LNCAP (cell line): ENCODE measurements at regions not wholly inside any gene's neighbourhood (a gene's known extent, or its start where the extent isn't known, plus 50 kb on each side); places are given as distances from the start of the nearest gene placed in this dataset.

ENCODE experiments used
- TF ChIP-seq, protein P1 (sequence below): fragments of 450-650 bp; IDR thresholded peaks from 2 replicates; pipeline ENCODE4 v1.5.1; 2017; ENCODE audit warnings: mild to moderate bottlenecking

DNA sequence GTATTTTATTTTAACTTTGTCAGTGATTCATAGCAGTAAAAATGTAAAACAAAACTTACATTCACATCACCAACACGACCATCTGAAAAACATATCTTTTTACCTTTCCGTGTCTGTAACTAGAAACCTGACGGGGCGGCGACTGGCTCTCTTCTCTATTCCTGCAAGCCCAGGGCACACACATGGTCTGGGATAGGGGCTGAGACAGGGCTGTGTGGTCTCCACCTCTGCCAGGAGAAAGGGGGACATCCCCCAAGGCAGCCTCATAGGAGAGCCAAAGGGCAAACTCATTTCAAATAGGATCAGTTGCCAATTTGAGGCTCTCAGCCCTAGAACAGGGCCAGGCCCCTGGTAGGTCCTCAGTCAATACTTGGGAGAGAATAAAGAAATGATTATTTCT is 359.4 kb downstream of the TCERG1L start:
- TF ChIP-seq, protein P1, sequence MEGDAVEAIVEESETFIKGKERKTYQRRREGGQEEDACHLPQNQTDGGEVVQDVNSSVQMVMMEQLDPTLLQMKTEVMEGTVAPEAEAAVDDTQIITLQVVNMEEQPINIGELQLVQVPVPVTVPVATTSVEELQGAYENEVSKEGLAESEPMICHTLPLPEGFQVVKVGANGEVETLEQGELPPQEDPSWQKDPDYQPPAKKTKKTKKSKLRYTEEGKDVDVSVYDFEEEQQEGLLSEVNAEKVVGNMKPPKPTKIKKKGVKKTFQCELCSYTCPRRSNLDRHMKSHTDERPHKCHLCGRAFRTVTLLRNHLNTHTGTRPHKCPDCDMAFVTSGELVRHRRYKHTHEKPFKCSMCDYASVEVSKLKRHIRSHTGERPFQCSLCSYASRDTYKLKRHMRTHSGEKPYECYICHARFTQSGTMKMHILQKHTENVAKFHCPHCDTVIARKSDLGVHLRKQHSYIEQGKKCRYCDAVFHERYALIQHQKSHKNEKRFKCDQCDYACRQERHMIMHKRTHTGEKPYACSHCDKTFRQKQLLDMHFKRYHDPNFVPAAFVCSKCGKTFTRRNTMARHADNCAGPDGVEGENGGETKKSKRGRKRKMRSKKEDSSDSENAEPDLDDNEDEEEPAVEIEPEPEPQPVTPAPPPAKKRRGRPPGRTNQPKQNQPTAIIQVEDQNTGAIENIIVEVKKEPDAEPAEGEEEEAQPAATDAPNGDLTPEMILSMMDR = no peak

DNA sequence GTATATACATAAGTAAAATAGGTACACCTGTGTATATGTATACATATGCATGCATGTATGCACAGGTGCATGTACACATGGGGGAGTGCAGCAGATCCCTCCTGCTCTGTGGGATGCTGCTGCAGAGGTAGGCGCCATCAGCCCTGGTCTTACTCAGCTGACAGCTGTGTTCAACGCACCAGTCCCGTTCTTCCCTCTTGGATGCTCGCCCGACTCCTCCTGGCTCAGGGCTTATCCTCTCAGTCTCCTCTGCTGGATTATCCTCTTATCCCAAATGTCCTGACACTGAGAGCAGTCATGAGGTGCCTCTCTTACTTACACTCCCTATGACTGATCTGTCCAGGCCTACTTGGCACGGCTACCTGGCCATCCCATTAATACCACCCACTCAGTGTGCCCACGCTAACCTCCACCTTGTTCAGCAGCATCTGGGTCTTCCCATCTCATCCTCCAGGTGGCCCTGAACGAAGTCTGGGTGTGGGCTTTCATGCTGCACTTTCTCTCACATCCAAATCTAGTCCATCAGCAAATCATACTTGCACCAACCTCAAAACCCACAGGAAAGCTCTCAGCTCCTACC is 357.1 kb downstream of the TCERG1L start:
- TF ChIP-seq, protein P1 = no peak

DNA sequence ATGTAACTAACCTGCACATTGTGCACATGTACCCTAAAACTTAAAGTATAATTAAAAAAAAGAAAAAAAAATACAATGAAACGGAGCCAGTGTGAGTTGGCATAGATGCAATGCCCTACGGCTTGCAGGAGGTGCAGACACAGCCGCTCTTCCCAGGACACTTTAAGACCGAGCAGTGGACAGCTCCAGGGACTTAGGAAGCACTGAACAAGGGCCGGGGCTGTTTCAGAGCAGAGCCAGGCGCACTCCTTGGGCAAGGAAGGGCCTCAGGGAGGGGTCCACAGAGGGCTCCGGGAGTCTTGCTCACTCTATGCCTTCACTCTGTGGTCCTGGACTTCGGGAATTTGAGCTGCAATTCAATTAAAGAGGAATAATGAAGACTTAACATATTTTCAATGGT is 355.3 kb downstream of the TCERG1L start:
- TF ChIP-seq, protein P1 = no peak

DNA sequence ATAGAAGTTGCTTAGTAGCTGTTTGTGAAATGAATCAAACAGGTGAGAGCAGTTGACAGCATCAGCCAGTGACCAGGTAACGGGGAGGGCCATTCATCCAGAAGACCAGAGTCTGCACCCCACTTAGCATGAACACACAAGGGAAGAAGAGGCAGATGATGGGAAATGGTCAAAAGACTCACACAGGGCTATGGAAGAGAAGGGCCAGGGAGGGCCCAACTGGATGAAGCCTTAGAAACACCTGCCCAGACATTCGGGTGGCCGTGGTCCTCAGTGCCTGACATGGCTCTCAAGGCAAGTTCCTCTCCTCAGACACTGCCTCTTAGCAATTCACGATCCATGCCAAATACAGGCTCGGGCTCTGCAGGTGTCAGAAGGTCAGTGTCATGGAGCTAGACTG is 354.1 kb downstream of the TCERG1L start:
- TF ChIP-seq, protein P1 = no peak

DNA sequence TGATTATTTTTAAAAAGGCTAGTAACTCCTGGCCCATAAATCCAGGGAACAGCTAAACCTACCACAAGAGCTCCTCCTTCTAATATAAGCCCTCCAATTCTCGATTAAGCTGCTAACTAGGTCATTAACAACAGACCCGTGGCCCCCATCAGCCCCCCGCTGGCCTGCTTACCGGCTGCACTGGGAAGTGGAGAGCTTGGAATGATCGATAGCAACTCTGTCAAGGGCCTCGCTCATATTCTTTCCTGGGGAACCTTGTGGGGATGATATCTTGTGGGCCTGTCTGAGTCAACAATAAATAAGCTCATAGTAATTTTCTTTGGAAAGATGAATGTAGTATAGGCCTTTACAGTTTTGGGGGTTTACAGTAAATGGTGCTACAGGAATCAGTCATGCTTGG is 353.5 kb downstream of the TCERG1L start:
- TF ChIP-seq, protein P1 = no peak

- TF ChIP-seq, protein P1 = no peak
These were observed 352.4 kb downstream of the TCERG1L start for GRCh38 chr10:130958981-130959751.

GRCh38 chr10:130959752-130960195 is 351.7 kb downstream of the TCERG1L start:
- TF ChIP-seq, protein P1 = no peak
